Astrocyte (in vitro differentiated cells and primary cell): ENCODE measurements at regions not wholly inside any gene's neighbourhood (a gene's known extent, or its start where the extent isn't known, plus 50 kb on each side); places are given as distances from the start of the nearest gene placed in this dataset.

Experiments used
- CTCF ChIP-seq: IDR thresholded peaks from 2 replicates; pipeline ENCODE4 v1.5.1; 2011; ENCODE audit warnings: low read depth, mild to moderate bottlenecking, inconsistent platforms, low read length, moderate library complexity; ENCODE audit not compliant: insufficient read depth
- EZH2 ChIP-seq: IDR thresholded peaks from 2 replicates; pipeline ENCODE4 v1.6.1; 2012; ENCODE audit warnings: mild to moderate bottlenecking, low read length, inconsistent platforms; ENCODE audit not compliant: insufficient read depth

GRCh38 chr20:57818418-57819181 lies 108.8 kb upstream of the PMEPA1 start:
- TF ChIP-seq CTCF (no peak), EZH2 (no peak)
